GM18511 (cell line): ENCODE measurements at regions not wholly inside any gene's neighbourhood (a gene's known extent, or its start where the extent isn't known, plus 50 kb on each side); places are given as distances from the start of the nearest gene placed in this dataset.
"Not testable (repeated sequence)": the region's sequence is repeated elsewhere in the genome, so short reads cannot be mapped to it uniquely, and the experiment has no call there.

Experiments used
- ATAC-seq: cut with Tn5 transposase; IDR thresholded peaks from one replicate; pipeline ENCODE4 v1.9.1; 2021; ENCODE audit warnings: mild to moderate bottlenecking, moderate library complexity; ENCODE audit not compliant: unreplicated experiment

DNA sequence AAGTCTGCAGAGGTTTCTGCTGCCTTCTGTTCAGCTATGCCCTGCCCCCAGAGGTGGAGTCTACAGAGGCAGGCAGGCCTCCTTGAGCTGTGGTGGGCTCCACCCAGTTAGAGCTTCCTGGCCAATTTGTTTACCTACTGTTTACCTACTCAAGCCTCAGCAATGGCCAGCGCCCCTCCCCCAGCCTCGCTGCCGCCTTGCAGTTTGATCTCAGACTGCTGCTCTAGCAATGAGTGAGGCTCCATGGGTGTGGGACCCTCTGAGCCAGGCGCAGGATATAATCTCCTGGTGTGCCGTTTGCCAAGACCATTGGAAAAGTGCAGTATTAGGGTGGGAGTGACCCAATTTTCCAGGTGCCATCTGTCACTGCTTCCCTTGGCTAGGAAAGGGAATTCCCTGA lies 1024.9 kb downstream of the PRIM2 start:
- not testable (repeated sequence) for ATAC-seq

GRCh38 chr6:58347534-58347933 lies 1030.1 kb downstream of the PRIM2 start:
- not testable (repeated sequence) for ATAC-seq

GRCh38 chr6:58351619-58352018 lies 1034.2 kb downstream of the PRIM2 start:
- not testable (repeated sequence) for ATAC-seq

- not testable (repeated sequence) for ATAC-seq
Measured at GRCh38 chr6:58358452-58358851, 1041.0 kb downstream of the PRIM2 start.

- ATAC-seq, result not testable (repeated sequence)
Measured at GRCh38 chr6:58365856-58366255, 1048.4 kb downstream of the PRIM2 start.

DNA sequence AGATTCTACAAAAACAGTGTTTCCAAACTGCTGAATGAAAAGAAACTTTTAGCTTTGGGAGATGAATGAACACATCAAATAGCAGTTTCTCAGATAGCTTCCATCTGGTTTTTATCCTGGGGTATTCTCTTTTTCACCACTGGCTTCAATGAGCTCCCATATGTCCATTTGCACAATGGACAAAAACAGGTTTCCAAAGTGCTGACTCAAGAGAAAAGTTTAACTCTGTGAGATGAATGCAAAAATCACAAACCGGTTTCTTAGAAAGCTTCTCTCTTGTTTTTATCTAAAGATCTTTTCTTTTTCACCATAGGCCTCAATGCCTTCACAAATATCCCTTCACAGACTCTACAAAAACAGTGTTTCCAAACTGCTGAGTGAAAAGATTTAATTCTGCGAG lies 1089.2 kb downstream of the PRIM2 start:
- ATAC-seq, result not testable (repeated sequence)

GRCh38 chr6:58419321-58419720 lies 1101.9 kb downstream of the PRIM2 start:
- ATAC-seq, result no peak
